ENCODE measurements at regions not wholly inside any gene's neighbourhood (a gene's known extent, or its start where the extent isn't known, plus 50 kb on each side); places are given as distances from the start of the nearest gene placed in this dataset.
A peak's percentile ranks its signal among the peaks of the same experiment; 100 is the strongest.

- H3K4me1 ChIP-seq = peaks cover 24% of the 10 kb centered on the region
Observed at GRCh38 chr4:71240094-71240493, 98.7 kb upstream of the SLC4A4 start.

GRCh38 chr4:71241501-71242288, 97.1 kb upstream of the SLC4A4 start:
- Histone ChIP-seq H3K4me3 (peak overlapping the region; percentile 51), H3K9me3 (no peaks in the 10 kb centered on the region), H3K36me3 (ENCODE audit: insufficient read depth in 1 of 2, low read depth in 1 of 2) (no peaks in the 10 kb centered on the region), H3K27ac (peak overlapping the region; percentile 83), H3K27me3 (ENCODE audit: insufficient read depth in 3 of 3, low read length in 2 of 3) (no peaks in the 10 kb centered on the region), H3K4me1 (peaks cover 17% of the 10 kb centered on the region)
- intact Hi-C loops (cut with DNase I) = loop anchor here in 1 of 2 donors (5.0 kb wide), 1 partner anchor 41 kb away; no protein-coding TSS in a partner anchor
- 17 to 20% (median 17%) methylated on average over 8 of the region's 8 CpGs for WGBS, 3 donors
- TF ChIP-seq CTCF (IDR thresholded peaks at IDR 0.05) = no peak
- DNase-seq = no peak
- peak; percentile 84 to 96 (median 92) for ATAC-seq

More at GRCh38 chr4:71240094-71240493, 98.7 kb upstream of the SLC4A4 start:
- DNase-seq = no peak
- WGBS, 3 donors = 87 to 100% (median 95%) methylated on average over 1 of the region's 1 CpG
- intact Hi-C loops (cut with DNase I) = loop anchor here in 1 of 2 donors (5.0 kb wide), 1 partner anchor 42 kb away; no protein-coding TSS in a partner anchor
- H3K27ac ChIP-seq = no peak overlapping the region
- no peaks in the 10 kb centered on the region for H3K9me3 ChIP-seq
- no peak for TF ChIP-seq CTCF (IDR thresholded peaks at IDR 0.05)
- no peak for ATAC-seq
- H3K4me3 ChIP-seq = no peak overlapping the region
- H3K36me3 ChIP-seq (ENCODE audit: insufficient read depth in 1 of 2, low read depth in 1 of 2) = no peaks in the 10 kb centered on the region
- H3K27me3 ChIP-seq (ENCODE audit: insufficient read depth in 3 of 3, low read length in 2 of 3) = no peaks in the 10 kb centered on the region

GRCh38 chr4:71243091-71243833, 95.6 kb upstream of the SLC4A4 start:
- intact Hi-C loops (cut with DNase I) = loop anchor here in 1 of 2 donors (5.0 kb wide), 1 partner anchor 39 kb away; no protein-coding TSS in a partner anchor

GRCh38 chr4:71247706-71248105, 91.1 kb upstream of the SLC4A4 start:
- TF ChIP-seq CTCF (IDR thresholded peaks at IDR 0.05) = no peak
- Histone ChIP-seq H3K9me3 (no peaks in the 10 kb centered on the region), H3K27me3 (ENCODE audit: insufficient read depth in 3 of 3, low read length in 2 of 3) (no peaks in the 10 kb centered on the region), H3K36me3 (ENCODE audit: insufficient read depth in 1 of 2, low read depth in 1 of 2) (no peaks in the 10 kb centered on the region), H3K4me1 (peaks cover 11% of the 10 kb centered on the region), H3K27ac (no peak overlapping the region), H3K4me3 (no peak overlapping the region)
- intact Hi-C loops (cut with DNase I) = no loop called here
- WGBS, 3 donors = 74 to 87% (median 79%) methylated on average over 5 of the region's 5 CpGs
- no peak for ATAC-seq
- no peak for DNase-seq

More at GRCh38 chr4:71243091-71243833, 95.6 kb upstream of the SLC4A4 start:
- Histone ChIP-seq H3K36me3 (ENCODE audit: insufficient read depth in 1 of 2, low read depth in 1 of 2) (no peaks in the 10 kb centered on the region), H3K9me3 (no peaks in the 10 kb centered on the region), H3K4me1 (peaks cover 17% of the 10 kb centered on the region), H3K27ac (no peak overlapping the region), H3K27me3 (ENCODE audit: insufficient read depth in 3 of 3, low read length in 2 of 3) (no peaks in the 10 kb centered on the region), H3K4me3 (no peak overlapping the region)
- ATAC-seq (no peak), DNase-seq (no peak)
- 86 to 94% (median 93%) methylated on average over 3 of the region's 3 CpGs for WGBS, 3 donors
- TF ChIP-seq CTCF (IDR thresholded peaks at IDR 0.05) = no peak
